HEK293T (cell line): ENCODE measurements at regions not wholly inside any gene's neighbourhood (a gene's known extent, or its start where the extent isn't known, plus 50 kb on each side); places are given as distances from the start of the nearest gene placed in this dataset.
A peak's percentile ranks its signal among the peaks of the same experiment; 100 is the strongest.
"Not testable (repeated sequence)": the region's sequence is repeated elsewhere in the genome, so short reads cannot be mapped to it uniquely, and the experiment has no call there.

Source experiments
- CTCF ChIA-PET: fragments of 350-600 bp; formaldehyde crosslinking; extraction: SDS; loops from one replicate; lab custom pipeline; 2021; ENCODE audit warnings: antibody characterized with exemption, inconsistent platforms; lab: Yijun Ruan, JAX
- POLR2A ChIA-PET: fragments of 350-600 bp; formaldehyde crosslinking; extraction: SDS; loops from one replicate; lab custom pipeline; 2020; ENCODE audit warnings: antibody characterized with exemption, inconsistent platforms; lab: Yijun Ruan, JAX
- DNase-seq: peaks from one replicate; pipeline ENCODE4 v3.0.0; 2012; ENCODE audit warnings: mixed read lengths; ENCODE audit errors: extremely low spot score
- ARNT ChIP-seq: fragments of 450-650 bp; IDR thresholded peaks from 2 replicates; pipeline ENCODE4 v1.6.1; 2017; ENCODE audit warnings: mild to moderate bottlenecking
- BHLHE40 ChIP-seq: fragments of 450-650 bp; IDR thresholded peaks from 2 replicates; pipeline ENCODE4 v1.6.1; 2016; ENCODE audit warnings: mild to moderate bottlenecking, moderate library complexity, borderline replicate concordance
- CTBP1 ChIP-seq: fragments of 450-650 bp; IDR thresholded peaks from 2 replicates; pipeline ENCODE4 v1.6.1; 2016; ENCODE audit warnings: borderline replicate concordance
- ELF4 ChIP-seq: fragments of 450-650 bp; IDR thresholded peaks from 2 replicates; pipeline ENCODE4 v1.6.1; 2017; ENCODE audit warnings: antibody characterized with exemption
- FOXA1 ChIP-seq: fragments of 450-650 bp; IDR thresholded peaks from 2 replicates; pipeline ENCODE4 v1.6.1; 2016; ENCODE audit warnings: mild to moderate bottlenecking
- FOXK2 ChIP-seq: fragments of 450-650 bp; IDR thresholded peaks from 2 replicates; pipeline ENCODE4 v1.6.1; 2016; ENCODE audit warnings: mild to moderate bottlenecking
- FOXM1 ChIP-seq: fragments of 450-650 bp; IDR thresholded peaks from 2 replicates; pipeline ENCODE4 v1.6.1; 2017; ENCODE audit warnings: mild to moderate bottlenecking, borderline replicate concordance
- HDGF ChIP-seq: fragments of 450-650 bp; IDR thresholded peaks from 2 replicates; pipeline ENCODE4 v1.6.1; 2017; ENCODE audit warnings: antibody characterized with exemption, borderline replicate concordance
- L3MBTL2 ChIP-seq: fragments of 450-650 bp; conservative IDR thresholded peaks from 2 replicates; pipeline ENCODE4 v1.6.1; 2016; ENCODE audit warnings: mild to moderate bottlenecking
- LEF1 ChIP-seq: fragments of 450-650 bp; IDR thresholded peaks from 2 replicates; pipeline ENCODE4 v1.6.1; 2017; ENCODE audit warnings: mild to moderate bottlenecking, borderline replicate concordance
- NFRKB ChIP-seq: fragments of 450-650 bp; IDR thresholded peaks from 2 replicates; pipeline ENCODE4 v1.6.1; 2016; ENCODE audit warnings: mild to moderate bottlenecking, moderate library complexity
- SP1 ChIP-seq: fragments of 450-650 bp; IDR thresholded peaks from 2 replicates; pipeline ENCODE4 v1.6.1; 2017
- SUZ12 ChIP-seq: fragments of 450-650 bp; IDR thresholded peaks from 2 replicates; pipeline ENCODE4 v1.6.1; 2016; ENCODE audit warnings: mild to moderate bottlenecking
- TARDBP ChIP-seq: fragments of 450-650 bp; IDR thresholded peaks from 2 replicates; pipeline ENCODE4 v1.6.1; 2016
- ZNF384 ChIP-seq: fragments of 450-650 bp; IDR thresholded peaks from 2 replicates; pipeline ENCODE4 v1.6.1; 2016
- TF ChIP-seq, protein P1 (sequence below): fragments of 450-650 bp; IDR thresholded peaks from 2 replicates; pipeline ENCODE4 v1.6.1; 2016

DNA sequence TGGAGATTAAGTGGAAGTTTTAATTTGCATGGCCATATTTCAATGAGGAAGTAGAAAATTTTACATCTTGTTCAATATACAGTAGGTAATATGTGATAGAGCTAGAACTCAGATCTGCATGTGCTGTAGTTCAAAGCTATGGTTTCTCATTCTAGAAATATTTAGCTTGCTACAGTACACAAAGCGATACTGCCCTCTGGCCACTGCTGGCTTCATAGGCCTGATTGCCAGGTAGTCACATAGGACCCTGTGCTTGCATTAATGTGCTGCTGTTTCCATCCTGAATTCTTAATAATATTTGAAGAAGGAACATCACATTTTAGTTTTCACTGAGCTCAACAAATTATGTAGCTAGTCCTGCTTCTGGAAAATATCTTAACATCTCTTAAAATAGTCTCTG is 87.0 kb downstream of the PLSCR2 start:
- TF ChIP-seq FOXK2 (no peak), SP1 (no peak), BHLHE40 (no peak), NFRKB (no peak), ARNT (no peak), FOXM1 (no peak)
- CTCF ChIA-PET, result interaction anchor here (0.6 kb wide), 1 partner anchor 55 kb away, joined by 4 read pairs; no protein-coding TSS in a partner anchor
- DNase-seq, result peak; percentile 7
- POLR2A ChIA-PET, result no interaction called here

DNA sequence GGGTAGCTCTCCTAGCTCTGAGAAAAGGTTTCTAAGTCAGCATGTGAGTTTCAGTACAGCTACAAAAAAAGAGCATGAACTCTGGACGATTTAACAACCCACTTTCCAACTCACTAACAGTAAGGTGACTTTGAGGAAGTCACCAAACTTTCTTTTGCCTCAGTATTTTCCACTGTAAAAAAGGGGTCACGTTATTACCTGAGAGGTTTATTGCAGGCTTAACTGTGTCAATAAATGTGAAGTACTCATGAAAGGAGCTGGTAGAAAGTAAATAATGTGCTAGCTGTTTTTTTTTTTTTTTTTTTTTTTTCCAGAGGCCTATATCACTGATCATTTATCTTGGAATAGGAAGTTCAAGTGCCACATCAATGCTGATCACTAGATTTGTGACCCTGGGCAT is 89.3 kb downstream of the PLSCR2 start:
- ChIA-PET POLR2A (no interaction called here), CTCF (no interaction called here)
- DNase-seq, result no peak
- peak; percentile 64 for TF ChIP-seq ZNF384
- no peak for TF ChIP-seq HDGF
- no peak for TF ChIP-seq FOXA1

DNA sequence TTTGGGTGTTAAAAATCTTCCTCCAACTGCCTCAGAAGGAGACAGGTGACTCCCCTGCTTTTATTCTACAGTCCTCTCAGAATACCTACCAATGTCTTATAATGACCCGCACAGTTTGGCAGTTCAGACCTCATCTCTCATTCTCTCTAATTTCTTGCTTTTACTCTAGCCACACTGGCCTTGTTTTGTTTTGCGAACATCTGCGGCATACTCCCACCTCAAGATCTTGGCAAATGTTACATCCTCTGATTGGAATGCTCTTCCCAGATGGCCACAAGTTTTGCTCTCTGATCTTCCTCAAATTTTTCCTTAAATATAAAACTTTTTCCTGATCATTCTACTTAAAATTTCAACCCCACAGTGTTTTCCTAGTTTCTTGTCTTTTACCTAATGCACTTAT is 94.1 kb downstream of the PLSCR2 start:
- no peak for TF ChIP-seq ZNF384
- TF ChIP-seq BHLHE40, result no peak
- TF ChIP-seq NFRKB, result no peak
- TF ChIP-seq TARDBP, result no peak
- no peak for TF ChIP-seq FOXK2
- TF ChIP-seq SP1, result no peak
- no peak for TF ChIP-seq L3MBTL2
- no peak for TF ChIP-seq ELF4
- TF ChIP-seq CTBP1, result no peak
- TF ChIP-seq ARNT, result no peak
- no peak for TF ChIP-seq SUZ12
- TF ChIP-seq LEF1, result no peak
- TF ChIP-seq, protein P1, sequence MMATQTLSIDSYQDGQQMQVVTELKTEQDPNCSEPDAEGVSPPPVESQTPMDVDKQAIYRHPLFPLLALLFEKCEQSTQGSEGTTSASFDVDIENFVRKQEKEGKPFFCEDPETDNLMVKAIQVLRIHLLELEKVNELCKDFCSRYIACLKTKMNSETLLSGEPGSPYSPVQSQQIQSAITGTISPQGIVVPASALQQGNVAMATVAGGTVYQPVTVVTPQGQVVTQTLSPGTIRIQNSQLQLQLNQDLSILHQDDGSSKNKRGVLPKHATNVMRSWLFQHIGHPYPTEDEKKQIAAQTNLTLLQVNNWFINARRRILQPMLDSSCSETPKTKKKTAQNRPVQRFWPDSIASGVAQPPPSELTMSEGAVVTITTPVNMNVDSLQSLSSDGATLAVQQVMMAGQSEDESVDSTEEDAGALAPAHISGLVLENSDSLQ, result no peak
- no peak for TF ChIP-seq FOXM1
- CTCF ChIA-PET, result no interaction called here
- POLR2A ChIA-PET, result no interaction called here
- DNase-seq, result no peak

DNA sequence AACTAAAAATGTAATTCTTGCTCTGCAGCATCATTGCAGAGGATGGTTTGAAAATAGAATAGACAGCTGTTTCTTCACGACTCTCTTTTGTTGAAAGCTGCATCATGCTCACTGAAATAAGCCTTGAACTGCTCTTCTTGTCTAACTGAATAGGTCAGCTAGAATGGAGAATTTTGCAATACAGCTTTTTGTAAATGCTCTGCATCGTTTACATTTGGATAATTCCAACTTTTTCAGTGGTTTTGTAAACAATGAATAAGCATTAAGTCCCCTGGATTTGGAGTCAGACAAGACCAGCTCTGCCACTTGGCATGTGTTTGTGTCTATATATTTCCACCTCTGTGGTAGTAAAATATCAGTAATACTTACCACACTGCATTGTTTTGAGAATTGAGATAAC is 95.2 kb downstream of the PLSCR2 start:
- TF ChIP-seq FOXM1 (no peak), HDGF (no peak), LEF1 (no peak), NFRKB (no peak), FOXA1 (no peak), ELF4 (no peak), ARNT (no peak), SUZ12 (no peak)
- DNase-seq, result no peak
- POLR2A ChIA-PET, result no interaction called here
- CTCF ChIA-PET, result no interaction called here

DNA sequence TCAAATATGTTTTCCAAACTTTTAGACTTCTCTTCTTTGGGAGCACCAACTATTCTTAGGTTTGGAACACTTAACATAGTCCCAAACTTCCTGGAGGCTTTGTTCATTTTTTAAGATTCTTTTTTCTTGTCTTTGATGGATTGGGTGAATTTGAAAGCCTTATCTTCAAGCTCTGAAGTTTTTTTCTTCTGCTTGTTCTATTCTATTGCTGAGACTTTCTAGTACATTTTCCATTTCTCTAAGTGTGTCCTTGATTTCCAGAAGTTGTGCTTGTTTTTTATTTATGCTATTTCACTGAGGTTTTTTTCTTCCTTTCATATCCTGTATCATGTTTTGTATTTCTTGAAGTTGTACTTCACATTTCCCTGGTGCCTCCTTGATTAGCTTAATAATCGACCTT is 97.5 kb downstream of the PLSCR2 start:
- DNase-seq, result no peak
- ChIA-PET POLR2A (no interaction called here), CTCF (no interaction called here)
- no peak for TF ChIP-seq CTBP1
- TF ChIP-seq ZNF384, result no peak
- no peak for TF ChIP-seq LEF1
- no peak for TF ChIP-seq FOXA1
- no peak for TF ChIP-seq HDGF
- TF ChIP-seq, protein P1, result no peak
- no peak for TF ChIP-seq TARDBP
- TF ChIP-seq L3MBTL2, result no peak
- no peak for TF ChIP-seq ARNT
- TF ChIP-seq SUZ12, result no peak
- no peak for TF ChIP-seq SP1
- no peak for TF ChIP-seq ELF4
- TF ChIP-seq FOXM1, result no peak

DNA sequence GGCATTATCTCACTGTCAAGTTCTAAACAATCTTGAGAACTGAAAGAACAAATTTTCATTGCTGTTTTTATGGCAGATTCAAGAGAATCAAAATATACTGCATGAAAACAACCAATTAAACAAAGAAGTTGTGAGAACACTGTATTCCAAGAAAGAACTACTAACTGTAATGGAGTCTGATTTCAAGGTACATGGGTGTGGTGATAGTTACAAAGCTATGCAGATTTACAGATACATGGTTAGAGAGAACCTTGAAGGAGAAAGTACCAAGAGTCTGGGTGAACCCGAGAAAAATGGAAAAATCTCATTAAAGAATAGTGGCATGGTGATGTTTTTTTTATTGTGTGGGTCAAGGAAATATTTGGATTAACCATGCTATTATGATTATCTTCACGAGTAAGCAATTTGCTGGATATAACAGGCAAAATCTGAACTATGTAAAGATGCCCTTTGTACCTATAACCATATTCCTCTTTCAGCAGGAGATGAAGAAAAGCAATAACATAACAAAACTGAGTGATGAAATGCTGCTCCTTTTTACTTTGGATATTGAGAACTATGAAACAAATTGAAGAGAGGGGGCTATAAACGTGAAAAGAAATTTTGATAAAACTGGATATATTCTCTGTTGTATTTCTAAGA is 100.4 kb downstream of the PLSCR2 start:
- ChIA-PET POLR2A (no interaction called here), CTCF (no interaction called here)
- TF ChIP-seq HDGF (no peak), ARNT (no peak), NFRKB (no peak), LEF1 (no peak), FOXK2 (no peak), BHLHE40 (no peak), TARDBP (no peak), SP1 (no peak), ELF4 (no peak), CTBP1 (no peak), L3MBTL2 (no peak), SUZ12 (no peak), ZNF384 (no peak)
- TF ChIP-seq, protein P1, result no peak

DNA sequence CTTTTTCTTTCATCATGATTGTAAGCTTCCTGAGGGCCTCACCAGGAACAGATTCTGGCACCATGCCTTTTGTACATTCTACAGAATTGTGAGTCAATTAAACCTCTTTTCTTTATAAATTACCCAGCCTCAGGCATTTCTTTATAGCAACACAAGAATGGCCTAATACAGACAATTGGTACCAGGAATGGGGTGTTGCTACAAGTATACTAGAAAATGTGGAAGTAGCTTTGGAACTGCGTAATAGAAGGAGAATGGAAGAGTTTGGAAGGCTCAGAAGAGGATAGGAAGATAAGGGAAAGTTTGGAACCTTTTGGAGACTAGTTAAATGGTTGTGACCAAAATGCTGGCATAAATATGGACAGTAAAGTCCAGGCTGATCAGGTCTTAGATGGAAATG is 108.9 kb upstream of the PLSCR4 start:
- POLR2A ChIA-PET, result no interaction called here
- CTCF ChIA-PET, result no interaction called here
- TF ChIP-seq FOXM1, result no peak
- TF ChIP-seq ARNT, result no peak
- TF ChIP-seq LEF1, result no peak
- TF ChIP-seq, protein P1, result no peak
- TF ChIP-seq HDGF, result no peak
- no peak for DNase-seq

More for the DNA sequence above, 100.4 kb downstream of the PLSCR2 start:
- DNase-seq, result no peak

DNA sequence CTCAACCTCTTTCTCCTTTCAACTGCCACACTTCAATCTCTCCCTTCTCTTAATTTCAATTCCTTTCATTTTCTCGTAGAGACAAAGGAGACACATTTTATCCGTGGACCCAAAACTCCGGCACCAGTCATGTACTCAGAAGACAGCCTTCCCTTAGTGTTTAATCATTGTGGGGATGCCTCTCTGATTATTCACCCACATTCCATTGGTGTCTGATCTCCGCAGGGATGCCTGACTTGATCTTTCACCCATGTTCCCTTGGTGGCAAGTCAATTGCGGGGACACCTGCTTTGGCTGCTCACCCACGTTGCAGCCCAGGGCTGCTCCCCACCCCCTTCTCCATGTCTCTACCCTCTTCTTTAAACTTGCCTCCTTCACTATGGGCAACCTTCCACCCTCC is 103.5 kb upstream of the PLSCR4 start:
- CTCF ChIA-PET, POLR2A ChIA-PET, DNase-seq: not testable (repeated sequence)
